Ovary (tissue), 7 donors: ENCODE measurements at regions not wholly inside any gene's neighbourhood (a gene's known extent, or its start where the extent isn't known, plus 50 kb on each side); places are given as distances from the start of the nearest gene placed in this dataset.
"Not testable (repeated sequence)": the region's sequence is repeated elsewhere in the genome, so short reads cannot be mapped to it uniquely, and the experiment has no call there.

Experiments used
- DNase-seq, 5 donors: peaks; one replicate each; pipeline ENCODE4 v3.0.0-alpha.2; 2019 to 2020
- H3K27ac ChIP-seq, 2 donors: fragments of 200-600 bp; one replicate each; pipeline versions ENCODE4 v1.5.1 to v1.8.0; 2019 to 2022
- H3K27me3 ChIP-seq: fragments of 200-600 bp; one replicate; pipeline ENCODE4 v1.8.0; 2022
- H3K36me3 ChIP-seq: fragments of 200-600 bp; sonication (generic); one replicate; pipeline ENCODE4 v1.5.1; 2019
- H3K4me1 ChIP-seq: one replicate; pipeline ENCODE4 v1.8.1; 2013; ENCODE audit warnings: mild to moderate bottlenecking, moderate library complexity; ENCODE audit not compliant: insufficient read depth
- H3K4me3 ChIP-seq: fragments of 200-600 bp; sonication (generic); one replicate; pipeline ENCODE4 v1.5.1; 2017
- H3K9me3 ChIP-seq, 2 donors: fragments of 200-600 bp in 1 of 2; sonication (generic) in 1 of 2; one replicate each; pipeline versions ENCODE4 v1.5.1 to v1.8.1; 2013 to 2019; ENCODE audit warnings: mild to moderate bottlenecking in 1 of 2, moderate library complexity in 1 of 2
- EP300 ChIP-seq: sonication (generic); formaldehyde crosslinking; IDR thresholded peaks from one replicate; pipeline ENCODE4 v1.6.1; 2017; ENCODE audit warnings: antibody characterized with exemption
- POLR2A ChIP-seq: fragments of 450-650 bp; IDR thresholded peaks from one replicate; pipeline ENCODE4 v1.6.1; 2017; ENCODE audit warnings: antibody characterized with exemption, mild to moderate bottlenecking, moderate library complexity
- WGBS, 3 donors: extraction: QIAGEN DNeasy Blood & Tissue Kit in 1 of 3; methylation state at CpG; one replicate each; pipeline versions ENCODE4 v1.1.5 to v1.1.7; 2013 to 2017; 5-methylcytosine and 5-hydroxymethylcytosine counted together
- intact Hi-C, 4 donors: fragments of 100-400 bp; cut with DNase I; formaldehyde crosslinking; loops; one replicate each; pipeline versions ENCODE4 v1.11.0 to v1.15.1; 2022 to 2023
- TF ChIP-seq, protein P1 (sequence below), 3 donors: fragments of 450-650 bp in 2 of 3; fragments of 200-600 bp in 1 of 3; IDR thresholded peaks; one replicate each; pipeline versions ENCODE4 v1.5.1 to v1.8.0; 2016 to 2022; ENCODE audit warnings: antibody characterized with exemption in 3 of 3, mild to moderate bottlenecking in 1 of 3
- donor health status: DM: no; HTN: no; CAD: no; lungs with moderate emphysema.
- donor health status: DM: no; HTN: no; CAD: no.
- donor health status: Bipolar disorder and iron deficiency.
- donor health status: DM: no; HTN: no; CAD: no.
- donor health status: DM: yes; HTN: yes; CAD: no.

DNA sequence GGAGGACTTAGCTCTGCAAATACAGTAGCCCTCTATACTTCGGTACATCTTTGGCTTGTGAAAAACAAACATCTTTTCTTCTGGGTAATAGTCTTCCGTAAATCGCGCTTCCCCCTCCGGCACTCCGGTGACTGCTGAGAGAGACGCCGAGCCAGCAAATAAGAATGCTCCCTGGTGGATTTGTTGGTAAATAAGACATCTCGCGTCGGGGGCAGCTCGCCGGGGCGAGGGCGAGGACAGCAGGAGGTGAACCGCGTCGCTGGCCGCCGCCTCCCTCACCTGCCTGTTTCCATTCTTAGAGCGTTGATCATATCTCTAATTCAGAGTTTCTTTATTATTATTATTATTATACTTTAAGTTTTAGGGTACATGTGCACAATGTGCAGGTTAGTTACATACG, 117.6 kb downstream of the PMAIP1 start:
- intact Hi-C loops, result no loop called here
- Histone ChIP-seq H3K9me3 (no peaks in the 10 kb centered on the region), H3K4me3 (no peak overlapping the region), H3K36me3 (no peaks in the 10 kb centered on the region), H3K27ac (no peak overlapping the region), H3K27me3 (no peaks in the 10 kb centered on the region), H3K4me1 (no peaks in the 10 kb centered on the region)
- no peak for DNase-seq
- TF ChIP-seq, protein P1, sequence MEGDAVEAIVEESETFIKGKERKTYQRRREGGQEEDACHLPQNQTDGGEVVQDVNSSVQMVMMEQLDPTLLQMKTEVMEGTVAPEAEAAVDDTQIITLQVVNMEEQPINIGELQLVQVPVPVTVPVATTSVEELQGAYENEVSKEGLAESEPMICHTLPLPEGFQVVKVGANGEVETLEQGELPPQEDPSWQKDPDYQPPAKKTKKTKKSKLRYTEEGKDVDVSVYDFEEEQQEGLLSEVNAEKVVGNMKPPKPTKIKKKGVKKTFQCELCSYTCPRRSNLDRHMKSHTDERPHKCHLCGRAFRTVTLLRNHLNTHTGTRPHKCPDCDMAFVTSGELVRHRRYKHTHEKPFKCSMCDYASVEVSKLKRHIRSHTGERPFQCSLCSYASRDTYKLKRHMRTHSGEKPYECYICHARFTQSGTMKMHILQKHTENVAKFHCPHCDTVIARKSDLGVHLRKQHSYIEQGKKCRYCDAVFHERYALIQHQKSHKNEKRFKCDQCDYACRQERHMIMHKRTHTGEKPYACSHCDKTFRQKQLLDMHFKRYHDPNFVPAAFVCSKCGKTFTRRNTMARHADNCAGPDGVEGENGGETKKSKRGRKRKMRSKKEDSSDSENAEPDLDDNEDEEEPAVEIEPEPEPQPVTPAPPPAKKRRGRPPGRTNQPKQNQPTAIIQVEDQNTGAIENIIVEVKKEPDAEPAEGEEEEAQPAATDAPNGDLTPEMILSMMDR (IDR thresholded peaks at IDR 0.05), result no peak
- 91 to 94% (median 93%) methylated on average over 22 of the region's 22 CpGs for WGBS, 3 donors

DNA sequence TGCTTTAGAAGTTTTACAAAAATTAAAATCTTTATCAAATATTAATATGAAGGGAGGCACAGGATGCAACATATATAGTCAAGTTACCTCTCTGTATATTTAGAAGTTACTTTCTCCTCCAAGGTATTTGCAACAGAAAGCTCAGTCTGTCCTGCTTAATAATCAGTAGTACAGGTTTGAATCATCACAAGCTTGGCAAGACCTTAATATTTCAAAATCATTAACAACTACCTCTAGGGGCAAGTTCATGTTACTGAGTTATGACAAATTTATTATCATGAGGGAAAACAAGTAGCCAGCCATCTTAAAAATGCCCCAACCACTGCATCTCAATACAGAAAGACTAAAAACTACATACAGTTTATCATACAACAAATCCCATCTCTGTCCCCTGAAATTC, 116.0 kb downstream of the PMAIP1 start:
- not testable (repeated sequence) for H3K27ac ChIP-seq

DNA sequence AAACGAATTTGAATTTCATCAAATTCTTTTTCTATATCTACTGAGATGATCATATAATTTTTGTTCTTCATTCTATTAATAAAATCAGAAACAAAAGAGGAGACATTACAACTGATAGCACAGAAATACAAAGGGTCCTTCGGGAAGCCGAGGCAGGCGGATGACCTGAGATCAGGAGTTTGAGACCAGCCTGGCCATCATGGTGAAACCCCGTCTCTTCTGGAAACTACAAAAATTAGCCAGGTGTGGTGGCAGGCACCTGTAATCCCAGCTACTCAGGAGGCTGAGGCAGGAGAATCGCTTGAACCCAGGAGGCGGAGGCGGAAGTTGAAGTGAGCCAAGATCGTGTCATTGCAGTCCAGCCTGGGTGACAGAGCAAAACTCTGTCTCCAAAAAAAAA, 113.4 kb downstream of the PMAIP1 start:
- H3K36me3 ChIP-seq, DNase-seq, H3K27me3 ChIP-seq, H3K4me3 ChIP-seq, H3K4me1 ChIP-seq, H3K9me3 ChIP-seq, H3K27ac ChIP-seq, intact Hi-C loops: not testable (repeated sequence)
- 88 to 95% (median 91%) methylated on average over 9 of the region's 9 CpGs for WGBS, 3 donors

More for the DNA sequence above, 116.0 kb downstream of the PMAIP1 start:
- H3K4me3 ChIP-seq, DNase-seq, H3K9me3 ChIP-seq, H3K27me3 ChIP-seq, H3K36me3 ChIP-seq, intact Hi-C loops, H3K4me1 ChIP-seq: not testable (repeated sequence)

DNA sequence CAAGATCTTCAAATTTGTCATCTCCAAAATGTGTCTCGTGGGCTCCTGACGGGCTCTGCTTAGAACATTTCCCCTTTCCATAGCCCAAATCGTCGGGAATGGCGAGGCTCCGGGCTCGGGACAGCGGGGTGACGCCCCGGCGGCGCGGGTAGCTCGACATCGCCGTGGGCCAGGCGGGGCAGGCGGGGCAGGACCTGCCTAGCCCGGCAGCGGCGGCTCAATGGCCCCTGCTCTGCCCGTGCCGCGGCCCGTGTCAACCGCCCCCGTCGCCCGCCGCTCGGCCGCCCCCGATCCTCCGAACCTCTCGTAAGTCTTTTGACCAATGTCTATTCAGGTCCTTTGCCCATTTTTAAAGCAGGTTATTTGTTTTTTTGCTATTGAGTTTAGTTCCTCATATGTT, 111.2 kb downstream of the PMAIP1 start:
- Histone ChIP-seq H3K36me3 (no peaks in the 10 kb centered on the region), H3K4me1 (no peaks in the 10 kb centered on the region), H3K4me3 (no peak overlapping the region), H3K9me3 (no peaks in the 10 kb centered on the region), H3K27me3 (no peaks in the 10 kb centered on the region), H3K27ac (no peak overlapping the region)
- DNase-seq, result no peak
- no peak for TF ChIP-seq POLR2A
- intact Hi-C loops, result no loop called here
- 97 to 98% (median 98%) methylated on average over 35 of the region's 35 CpGs for WGBS, 3 donors

DNA sequence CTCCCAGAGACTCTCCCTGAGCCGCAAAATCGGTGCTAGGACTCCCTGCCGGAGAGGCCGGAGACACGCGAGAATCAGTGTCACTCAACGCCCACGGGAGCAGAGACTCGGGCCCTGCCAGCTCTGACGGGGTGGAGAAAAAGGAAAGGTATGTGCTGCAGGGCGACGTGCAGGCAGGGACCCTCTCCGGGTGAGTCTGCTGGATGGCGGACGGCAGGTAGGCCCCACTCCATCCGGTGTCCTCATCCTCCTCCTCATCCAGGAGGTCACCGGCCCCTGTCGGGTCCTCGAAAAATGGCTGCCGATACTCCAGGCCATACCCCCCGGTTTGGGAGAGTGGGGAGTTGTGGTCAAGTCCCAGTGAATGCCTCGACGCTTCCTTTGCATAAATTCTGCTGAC, 110.7 kb downstream of the PMAIP1 start:
- no peaks in the 10 kb centered on the region for H3K4me1 ChIP-seq
- H3K27me3 ChIP-seq, result no peaks in the 10 kb centered on the region
- intact Hi-C loops, result no loop called here
- H3K27ac ChIP-seq, result no peak overlapping the region
- WGBS, 3 donors, result 95 to 96% (median 96%) methylated on average over 23 of the region's 23 CpGs
- H3K4me3 ChIP-seq, result no peak overlapping the region
- H3K9me3 ChIP-seq, result no peaks in the 10 kb centered on the region
- no peak for TF ChIP-seq POLR2A
- TF ChIP-seq EP300, result no peak
- TF ChIP-seq, protein P1 (IDR thresholded peaks at IDR 0.05), result no peak
- no peaks in the 10 kb centered on the region for H3K36me3 ChIP-seq
- DNase-seq, result no peak

DNA sequence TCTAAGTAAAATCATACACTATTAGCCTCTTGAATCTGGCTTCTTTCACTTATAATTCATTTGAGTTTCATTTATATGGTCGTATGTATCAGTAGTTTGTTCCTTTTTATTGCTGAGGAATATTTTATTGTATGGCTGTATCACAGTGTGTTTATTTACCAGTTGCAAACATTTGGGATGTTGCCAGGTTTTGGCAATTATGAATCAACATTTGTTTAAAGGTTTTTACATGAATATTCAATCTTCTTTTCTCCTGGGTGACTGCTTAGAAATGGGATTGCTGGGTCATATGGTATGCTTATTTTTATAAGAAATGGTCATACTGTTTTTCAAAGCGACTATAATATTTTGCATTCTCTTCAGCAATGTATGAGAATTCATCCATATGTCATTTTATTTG, 107.9 kb downstream of the PMAIP1 start:
- WGBS, 3 donors, result 55 to 63% (median 60%) methylated on average over 2 of the region's 2 CpGs
- no peaks in the 10 kb centered on the region for H3K36me3 ChIP-seq
- intact Hi-C loops, result no loop called here
- no peaks in the 10 kb centered on the region for H3K9me3 ChIP-seq
- no peak overlapping the region for H3K27ac ChIP-seq
- no peaks in the 10 kb centered on the region for H3K27me3 ChIP-seq
- no peak for DNase-seq
- H3K4me3 ChIP-seq, result no peak overlapping the region
- H3K4me1 ChIP-seq, result no peaks in the 10 kb centered on the region
- TF ChIP-seq, protein P1 (IDR thresholded peaks at IDR 0.05), result no peak
- no peak for TF ChIP-seq EP300
- TF ChIP-seq POLR2A, result no peak
